GM18505 (cell line): ENCODE measurements at regions not wholly inside any gene's neighbourhood (a gene's known extent, or its start where the extent isn't known, plus 50 kb on each side); places are given as distances from the start of the nearest gene placed in this dataset.
"Not testable (repeated sequence)": the region's sequence is repeated elsewhere in the genome, so short reads cannot be mapped to it uniquely, and the experiment has no call there.

Source experiments
- ATAC-seq: cut with Tn5 transposase; IDR thresholded peaks from one replicate; pipeline ENCODE4 v1.9.1; 2021; ENCODE audit not compliant: unreplicated experiment
- POLR2A ChIP-seq: IDR thresholded peaks from 4 replicates; pipeline ENCODE4 v1.6.1; 2011; ENCODE audit warnings: borderline replicate concordance; ENCODE audit not compliant: insufficient read depth, insufficient read length; ENCODE audit errors: extremely low read depth

- TF ChIP-seq POLR2A: no peak
- ATAC-seq: peak; percentile 74
Measured at GRCh38 chr2:111239107-111239506, 118.4 kb downstream of the BCL2L11 start.

- ATAC-seq: no peak
- no peak for TF ChIP-seq POLR2A
Measured at GRCh38 chr2:111239581-111240249, 119.0 kb downstream of the BCL2L11 start.

- no peak for TF ChIP-seq POLR2A
Measured at GRCh38 chr2:111243295-111243694, 122.6 kb downstream of the BCL2L11 start.

GRCh38 chr2:111244864-111245263 lies 124.2 kb downstream of the BCL2L11 start:
- ATAC-seq: no peak
- TF ChIP-seq POLR2A: no peak

More at GRCh38 chr2:111243295-111243694, 122.6 kb downstream of the BCL2L11 start:
- no peak for ATAC-seq

- no peak for ATAC-seq
- TF ChIP-seq POLR2A: no peak
Measured at GRCh38 chr2:111246620-111247061, 125.9 kb downstream of the BCL2L11 start.

GRCh38 chr2:111247491-111247890 lies 126.8 kb downstream of the BCL2L11 start:
- ATAC-seq: no peak
- no peak for TF ChIP-seq POLR2A

- ATAC-seq: no peak
- TF ChIP-seq POLR2A: no peak
Measured at GRCh38 chr2:111249806-111250205, 129.1 kb downstream of the BCL2L11 start.

- TF ChIP-seq POLR2A: no peak
- ATAC-seq: no peak
Measured at GRCh38 chr2:111250448-111251030, 129.8 kb downstream of the BCL2L11 start.

- no peak for TF ChIP-seq POLR2A
- ATAC-seq: no peak
Measured at GRCh38 chr2:111251711-111252110, 131.0 kb downstream of the BCL2L11 start.

- no peak for TF ChIP-seq POLR2A
- no peak for ATAC-seq
Measured at GRCh38 chr2:111252436-111252835, 131.7 kb downstream of the BCL2L11 start.

- ATAC-seq: not testable (repeated sequence)
Measured at GRCh38 chr2:111254916-111255315, 134.2 kb downstream of the BCL2L11 start.

GRCh38 chr2:111256628-111257027 lies 135.9 kb downstream of the BCL2L11 start:
- not testable (repeated sequence) for ATAC-seq

GRCh38 chr2:111257607-111258006 lies 136.9 kb downstream of the BCL2L11 start:
- ATAC-seq: not testable (repeated sequence)

- ATAC-seq: not testable (repeated sequence)
Measured at GRCh38 chr2:111258318-111258717, 137.6 kb downstream of the BCL2L11 start.

GRCh38 chr2:111262627-111263379 lies 142.1 kb downstream of the BCL2L11 start:
- ATAC-seq: not testable (repeated sequence)

GRCh38 chr2:111263380-111264017 lies 142.8 kb downstream of the BCL2L11 start:
- ATAC-seq: not testable (repeated sequence)

- ATAC-seq: not testable (repeated sequence)
Measured at GRCh38 chr2:111264956-111265355, 144.2 kb downstream of the BCL2L11 start.

- not testable (repeated sequence) for ATAC-seq
Measured at GRCh38 chr2:111266556-111266955, 145.8 kb downstream of the BCL2L11 start.

- not testable (repeated sequence) for ATAC-seq
Measured at GRCh38 chr2:111267038-111267437, 146.3 kb downstream of the BCL2L11 start.
